Stimulated activated CD4-positive, alpha-beta T cell treated with anti-CD3 and anti-CD28 coated beads, TNF-alpha, amount 100 ng/mL, for 24 hours (primary cell): ENCODE measurements at regions not wholly inside any gene's neighbourhood (a gene's known extent, or its start where the extent isn't known, plus 50 kb on each side); places are given as distances from the start of the nearest gene placed in this dataset.
"Not testable (repeated sequence)": the region's sequence is repeated elsewhere in the genome, so short reads cannot be mapped to it uniquely, and the experiment has no call there.

Source experiments
- DNase-seq, 3 experiments: peaks; one replicate each; pipeline ENCODE4 v3.0.0-alpha.2; 2020; ENCODE audit warnings: low read depth in 3 of 3

GRCh38 chr21:14058566-14058965 lies 152.2 kb downstream of the LIPI start:
- no peak for DNase-seq

GRCh38 chr21:14057841-14058481 lies 152.8 kb downstream of the LIPI start:
- DNase-seq, result not testable (repeated sequence)

GRCh38 chr21:14057313-14057712 lies 153.4 kb downstream of the LIPI start:
- DNase-seq, result no peak

- no peak for DNase-seq
Measured at GRCh38 chr21:14056771-14057191, 154.0 kb downstream of the LIPI start.

GRCh38 chr21:14055746-14056515 lies 154.8 kb downstream of the LIPI start:
- DNase-seq, result not testable (repeated sequence)

GRCh38 chr21:14054682-14055081 lies 156.1 kb downstream of the LIPI start:
- no peak for DNase-seq

GRCh38 chr21:14050121-14050520 lies 160.6 kb downstream of the LIPI start:
- DNase-seq, result no peak

GRCh38 chr21:14046401-14046800 lies 164.4 kb downstream of the LIPI start:
- DNase-seq, result no peak

- no peak for DNase-seq
Measured at GRCh38 chr21:14040386-14040785, 170.4 kb downstream of the LIPI start.

GRCh38 chr21:14028619-14029018 lies 182.1 kb downstream of the LIPI start:
- not testable (repeated sequence) for DNase-seq

- DNase-seq, result peak; percentile 75 to 86 (median 75)
Measured at GRCh38 chr21:14027235-14027869, 183.4 kb downstream of the LIPI start.

- DNase-seq, result not testable (repeated sequence)
Measured at GRCh38 chr21:14020108-14020507, 190.6 kb downstream of the LIPI start.

GRCh38 chr21:14015841-14016240 lies 194.9 kb downstream of the LIPI start:
- DNase-seq, result not testable (repeated sequence)

GRCh38 chr21:14013623-14014498 lies 196.9 kb downstream of the LIPI start:
- not testable (repeated sequence) for DNase-seq

- no peak for DNase-seq
Measured at GRCh38 chr21:14013056-14013603, 197.6 kb downstream of the LIPI start.

- no peak for DNase-seq
Measured at GRCh38 chr21:14012409-14012808, 198.3 kb downstream of the LIPI start.

- DNase-seq, result not testable (repeated sequence)
Measured at GRCh38 chr21:14011751-14012150, 199.0 kb downstream of the LIPI start.

- DNase-seq, result not testable (repeated sequence)
Measured at GRCh38 chr21:14011149-14011548, 199.6 kb downstream of the LIPI start.

GRCh38 chr21:14010729-14011128 lies 200.0 kb downstream of the LIPI start:
- no peak for DNase-seq

GRCh38 chr21:14009990-14010389 lies 200.8 kb downstream of the LIPI start:
- not testable (repeated sequence) for DNase-seq

GRCh38 chr21:14009238-14009981 lies 201.3 kb downstream of the LIPI start:
- DNase-seq, result not testable (repeated sequence)
